HepG2 (cell line): ENCODE measurements at regions not wholly inside any gene's neighbourhood (a gene's known extent, or its start where the extent isn't known, plus 50 kb on each side); places are given as distances from the start of the nearest gene placed in this dataset.
A peak's percentile ranks its signal among the peaks of the same experiment; 100 is the strongest.

ENCODE experiments used
- CBFB ChIP-seq: sonication (generic); formaldehyde crosslinking; IDR thresholded peaks from 2 replicates; pipeline ENCODE4 v1.4.0; 2020; ENCODE audit warnings: missing genetic modification reagents
- ELF4 ChIP-seq: sonication (generic); formaldehyde crosslinking; IDR thresholded peaks from 2 replicates; pipeline ENCODE4 v1.5.0; 2020; ENCODE audit warnings: missing genetic modification reagents, mild to moderate bottlenecking, moderate library complexity, borderline replicate concordance
- ESRRA ChIP-seq: sonication (generic); formaldehyde crosslinking; IDR thresholded peaks from 2 replicates; pipeline ENCODE4 v1.5.1; 2020; ENCODE audit warnings: mild to moderate bottlenecking, low read depth, missing genetic modification reagents
- GTF2F1 ChIP-seq: fragments of 150-350 bp; IDR thresholded peaks from 2 replicates; pipeline ENCODE4 v1.6.1; 2014; ENCODE audit warnings: low read length
- HDAC1 ChIP-seq: sonication (generic); formaldehyde crosslinking; IDR thresholded peaks from 2 replicates; pipeline ENCODE4 v1.5.1; 2020; ENCODE audit warnings: mild to moderate bottlenecking, missing genetic modification reagents
- KDM1A ChIP-seq: IDR thresholded peaks from 2 replicates; pipeline ENCODE4 v1.6.1; 2016; ENCODE audit warnings: missing compliant biosample characterization
- KLF13 ChIP-seq: sonication (generic); formaldehyde crosslinking; IDR thresholded peaks from 2 replicates; pipeline ENCODE4 v1.4.0; 2020; ENCODE audit warnings: mild to moderate bottlenecking, missing genetic modification reagents
- PRPF4 ChIP-seq: fragments of 200-400 bp; formaldehyde crosslinking; IDR thresholded peaks from 2 replicates; pipeline ENCODE4 v1.6.1; 2016; ENCODE audit warnings: low read length, low read depth; ENCODE audit not compliant: poor library complexity, severe bottlenecking
- TEAD2 ChIP-seq: sonication (generic); formaldehyde crosslinking; IDR thresholded peaks from 2 replicates; pipeline ENCODE4 v1.9.0; 2021; ENCODE audit warnings: missing genetic modification reagents
- ZBTB1 ChIP-seq: sonication (generic); formaldehyde crosslinking; IDR thresholded peaks from 2 replicates; pipeline ENCODE4 v1.4.0; 2020; ENCODE audit warnings: missing genetic modification reagents, borderline replicate concordance
- ZNF33A ChIP-seq: sonication (generic); formaldehyde crosslinking; IDR thresholded peaks from 2 replicates; pipeline ENCODE4 v1.5.1; 2020; ENCODE audit warnings: missing genetic modification reagents, mild to moderate bottlenecking, moderate library complexity, borderline replicate concordance
- ZNF431 ChIP-seq: sonication (generic); formaldehyde crosslinking; IDR thresholded peaks from 2 replicates; pipeline ENCODE4 v1.9.0; 2022; ENCODE audit warnings: missing genetic modification reagents, low read depth, mild to moderate bottlenecking, borderline replicate concordance
- ZNF616 ChIP-seq: sonication (generic); formaldehyde crosslinking; IDR thresholded peaks from 2 replicates; pipeline ENCODE4 v1.5.0; 2020; ENCODE audit warnings: low read depth, mild to moderate bottlenecking, missing genetic modification reagents
- ZNF619 ChIP-seq: sonication (generic); formaldehyde crosslinking; IDR thresholded peaks from 2 replicates; pipeline ENCODE4 v1.4.0; 2020; ENCODE audit warnings: mild to moderate bottlenecking, missing genetic modification reagents
- ZNF678 ChIP-seq: sonication (generic); formaldehyde crosslinking; IDR thresholded peaks from 2 replicates; pipeline ENCODE4 v1.4.0; 2020; ENCODE audit warnings: mild to moderate bottlenecking, missing genetic modification reagents
- ZNF75D ChIP-seq: sonication (generic); formaldehyde crosslinking; IDR thresholded peaks from 2 replicates; pipeline ENCODE4 v1.8.1; 2023; ENCODE audit warnings: missing genetic modification reagents, mild to moderate bottlenecking, borderline replicate concordance
- TF ChIP-seq, protein P1 (sequence below): sonication (generic); formaldehyde crosslinking; IDR thresholded peaks from 2 replicates; pipeline ENCODE4 v1.8.0; 2022; ENCODE audit warnings: missing genetic modification reagents, low read depth, mild to moderate bottlenecking, borderline replicate concordance
- TF ChIP-seq, protein P2 (sequence below): sonication (generic); formaldehyde crosslinking; IDR thresholded peaks from 2 replicates; pipeline ENCODE4 v1.4.0; 2020; ENCODE audit warnings: missing genetic modification reagents, borderline replicate concordance
- TF ChIP-seq, protein P3 (sequence below): sonication (generic); formaldehyde crosslinking; IDR thresholded peaks from 2 replicates; pipeline ENCODE4 v1.9.0; 2021; ENCODE audit warnings: missing genetic modification reagents, borderline replicate concordance
- TF ChIP-seq, protein P4 (sequence below): IDR thresholded peaks from 2 replicates; pipeline ENCODE4 v1.6.1; 2012; ENCODE audit warnings: low read depth, low read length, improper control_type of control experiment
- TF ChIP-seq, protein P5 (sequence below): IDR thresholded peaks from 2 replicates; pipeline ENCODE4 v1.6.1; 2018; ENCODE audit warnings: missing genetic modification reagents

DNA sequence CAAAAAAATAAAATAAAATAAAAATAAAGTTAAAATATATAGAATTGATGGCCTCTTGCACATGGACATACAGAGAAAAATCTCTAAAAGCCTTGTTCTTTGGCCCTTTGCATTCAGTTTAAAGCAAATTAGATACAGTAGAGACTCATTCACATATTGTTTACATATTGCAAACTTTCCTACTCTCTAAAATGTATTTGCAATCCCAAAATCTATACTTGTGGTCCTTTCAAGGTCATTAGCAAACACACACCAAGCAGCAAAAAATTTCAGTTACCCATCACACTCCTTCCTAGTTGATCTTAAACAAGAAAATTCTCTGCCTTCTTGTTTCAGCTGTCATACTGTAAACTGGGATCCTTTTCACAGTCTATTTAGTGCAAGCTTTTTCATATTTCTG, 61.0 kb upstream of the SLC44A3 start (continued):
- TF ChIP-seq, protein P1, sequence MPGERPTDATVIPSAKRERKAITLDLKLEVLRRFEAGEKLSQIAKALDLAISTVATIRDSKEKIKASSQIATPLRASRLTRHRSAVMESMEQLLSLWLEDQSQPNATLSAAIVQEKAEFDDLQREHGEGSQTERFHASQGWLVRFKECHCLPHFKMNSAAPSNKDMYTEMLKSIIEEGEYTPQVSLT (CRISPR knock-in tag), result no peak
- TF ChIP-seq, protein P2, sequence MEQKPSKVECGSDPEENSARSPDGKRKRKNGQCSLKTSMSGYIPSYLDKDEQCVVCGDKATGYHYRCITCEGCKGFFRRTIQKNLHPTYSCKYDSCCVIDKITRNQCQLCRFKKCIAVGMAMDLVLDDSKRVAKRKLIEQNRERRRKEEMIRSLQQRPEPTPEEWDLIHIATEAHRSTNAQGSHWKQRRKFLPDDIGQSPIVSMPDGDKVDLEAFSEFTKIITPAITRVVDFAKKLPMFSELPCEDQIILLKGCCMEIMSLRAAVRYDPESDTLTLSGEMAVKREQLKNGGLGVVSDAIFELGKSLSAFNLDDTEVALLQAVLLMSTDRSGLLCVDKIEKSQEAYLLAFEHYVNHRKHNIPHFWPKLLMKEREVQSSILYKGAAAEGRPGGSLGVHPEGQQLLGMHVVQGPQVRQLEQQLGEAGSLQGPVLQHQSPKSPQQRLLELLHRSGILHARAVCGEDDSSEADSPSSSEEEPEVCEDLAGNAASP (CRISPR knock-in tag), result peak; percentile 29; the same call in 1 of the 2 replicates
- TF ChIP-seq CBFB, result peak; percentile 79
- TF ChIP-seq, protein P3, sequence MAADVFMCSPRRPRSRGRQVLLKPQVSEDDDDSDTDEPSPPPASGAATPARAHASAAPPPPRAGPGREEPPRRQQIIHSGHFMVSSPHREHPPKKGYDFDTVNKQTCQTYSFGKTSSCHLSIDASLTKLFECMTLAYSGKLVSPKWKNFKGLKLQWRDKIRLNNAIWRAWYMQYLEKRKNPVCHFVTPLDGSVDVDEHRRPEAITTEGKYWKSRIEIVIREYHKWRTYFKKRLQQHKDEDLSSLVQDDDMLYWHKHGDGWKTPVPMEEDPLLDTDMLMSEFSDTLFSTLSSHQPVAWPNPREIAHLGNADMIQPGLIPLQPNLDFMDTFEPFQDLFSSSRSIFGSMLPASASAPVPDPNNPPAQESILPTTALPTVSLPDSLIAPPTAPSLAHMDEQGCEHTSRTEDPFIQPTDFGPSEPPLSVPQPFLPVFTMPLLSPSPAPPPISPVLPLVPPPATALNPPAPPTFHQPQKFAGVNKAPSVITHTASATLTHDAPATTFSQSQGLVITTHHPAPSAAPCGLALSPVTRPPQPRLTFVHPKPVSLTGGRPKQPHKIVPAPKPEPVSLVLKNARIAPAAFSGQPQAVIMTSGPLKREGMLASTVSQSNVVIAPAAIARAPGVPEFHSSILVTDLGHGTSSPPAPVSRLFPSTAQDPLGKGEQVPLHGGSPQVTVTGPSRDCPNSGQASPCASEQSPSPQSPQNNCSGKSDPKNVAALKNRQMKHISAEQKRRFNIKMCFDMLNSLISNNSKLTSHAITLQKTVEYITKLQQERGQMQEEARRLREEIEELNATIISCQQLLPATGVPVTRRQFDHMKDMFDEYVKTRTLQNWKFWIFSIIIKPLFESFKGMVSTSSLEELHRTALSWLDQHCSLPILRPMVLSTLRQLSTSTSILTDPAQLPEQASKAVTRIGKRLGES, result no peak
- no peak for TF ChIP-seq ZNF75D
- TF ChIP-seq GTF2F1, result no peak
- TF ChIP-seq PRPF4, result no peak
- no peak for TF ChIP-seq ZNF431 (CRISPR knock-in tag)
- TF ChIP-seq KLF13 (CRISPR knock-in tag), result no peak
- no peak for TF ChIP-seq ZNF616
- TF ChIP-seq TEAD2 (CRISPR knock-in tag), result no peak
- TF ChIP-seq, protein P4, sequence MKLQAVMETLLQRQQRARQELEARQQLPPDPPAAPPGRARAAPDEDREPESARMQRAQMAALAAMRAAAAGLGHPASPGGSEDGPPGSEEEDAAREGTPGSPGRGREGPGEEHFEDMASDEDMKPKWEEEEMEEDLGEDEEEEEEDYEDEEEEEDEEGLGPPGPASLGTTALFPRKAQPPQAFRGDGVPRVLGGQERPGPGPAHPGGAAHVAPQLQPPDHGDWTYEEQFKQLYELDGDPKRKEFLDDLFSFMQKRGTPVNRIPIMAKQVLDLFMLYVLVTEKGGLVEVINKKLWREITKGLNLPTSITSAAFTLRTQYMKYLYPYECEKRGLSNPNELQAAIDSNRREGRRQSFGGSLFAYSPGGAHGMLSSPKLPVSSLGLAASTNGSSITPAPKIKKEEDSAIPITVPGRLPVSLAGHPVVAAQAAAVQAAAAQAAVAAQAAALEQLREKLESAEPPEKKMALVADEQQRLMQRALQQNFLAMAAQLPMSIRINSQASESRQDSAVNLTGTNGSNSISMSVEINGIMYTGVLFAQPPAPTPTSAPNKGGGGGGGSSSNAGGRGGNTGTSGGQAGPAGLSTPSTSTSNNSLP, result peak; percentile 81
- TF ChIP-seq ZNF678 (CRISPR knock-in tag), result no peak
- no peak for TF ChIP-seq ZNF33A (CRISPR knock-in tag)
- TF ChIP-seq HDAC1 (CRISPR knock-in tag), result peak; percentile 47; the same call in 1 of the 2 replicates
- TF ChIP-seq KDM1A (CRISPR knock-in tag), result no peak
- TF ChIP-seq ESRRA (CRISPR knock-in tag), result peak; percentile 66; the same call in 1 of the 2 replicates
- TF ChIP-seq ZNF619, result no peak
- TF ChIP-seq ZBTB1 (CRISPR knock-in tag), result no peak
- no peak for TF ChIP-seq ELF4 (CRISPR knock-in tag)
- TF ChIP-seq, protein P5, sequence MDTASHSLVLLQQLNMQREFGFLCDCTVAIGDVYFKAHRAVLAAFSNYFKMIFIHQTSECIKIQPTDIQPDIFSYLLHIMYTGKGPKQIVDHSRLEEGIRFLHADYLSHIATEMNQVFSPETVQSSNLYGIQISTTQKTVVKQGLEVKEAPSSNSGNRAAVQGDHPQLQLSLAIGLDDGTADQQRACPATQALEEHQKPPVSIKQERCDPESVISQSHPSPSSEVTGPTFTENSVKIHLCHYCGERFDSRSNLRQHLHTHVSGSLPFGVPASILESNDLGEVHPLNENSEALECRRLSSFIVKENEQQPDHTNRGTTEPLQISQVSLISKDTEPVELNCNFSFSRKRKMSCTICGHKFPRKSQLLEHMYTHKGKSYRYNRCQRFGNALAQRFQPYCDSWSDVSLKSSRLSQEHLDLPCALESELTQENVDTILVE, result no peak
